NCI-H187 (cell line): ENCODE measurements at regions not wholly inside any gene's neighbourhood (a gene's known extent, or its start where the extent isn't known, plus 50 kb on each side); places are given as distances from the start of the nearest gene placed in this dataset.
"Not testable (repeated sequence)": the region's sequence is repeated elsewhere in the genome, so short reads cannot be mapped to it uniquely, and the experiment has no call there.

ENCODE experiments used
- DNase-seq, 2 experiments: peaks; one replicate each; lab custom pipeline; 2025; lab: John Stamatoyannopoulos, UW

GRCh38 chr7:10465536-10465935 lies 508.1 kb upstream of the PHF14 start:
- not testable (repeated sequence) for DNase-seq

DNA sequence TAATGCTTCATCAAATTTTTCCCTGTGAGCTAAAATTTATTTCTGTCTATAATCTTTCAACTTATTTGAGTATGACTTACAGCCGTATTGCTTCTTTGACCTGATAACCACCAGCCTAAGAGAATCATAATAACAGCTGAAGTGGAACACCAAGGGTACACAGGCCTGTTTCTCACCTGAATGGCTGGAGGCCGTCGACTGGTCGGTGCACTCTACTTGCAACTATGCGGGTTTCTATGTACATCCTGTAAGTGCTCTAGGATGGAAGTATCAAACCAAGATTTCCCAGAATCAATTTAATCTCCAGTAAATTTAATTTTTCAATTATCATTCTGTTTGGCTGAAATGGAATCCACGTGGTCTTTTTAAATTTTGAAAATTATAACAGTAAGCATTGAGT lies 504.8 kb upstream of the PHF14 start:
- DNase-seq: no peak

GRCh38 chr7:10469476-10469875 lies 504.2 kb upstream of the PHF14 start:
- no peak for DNase-seq

DNA sequence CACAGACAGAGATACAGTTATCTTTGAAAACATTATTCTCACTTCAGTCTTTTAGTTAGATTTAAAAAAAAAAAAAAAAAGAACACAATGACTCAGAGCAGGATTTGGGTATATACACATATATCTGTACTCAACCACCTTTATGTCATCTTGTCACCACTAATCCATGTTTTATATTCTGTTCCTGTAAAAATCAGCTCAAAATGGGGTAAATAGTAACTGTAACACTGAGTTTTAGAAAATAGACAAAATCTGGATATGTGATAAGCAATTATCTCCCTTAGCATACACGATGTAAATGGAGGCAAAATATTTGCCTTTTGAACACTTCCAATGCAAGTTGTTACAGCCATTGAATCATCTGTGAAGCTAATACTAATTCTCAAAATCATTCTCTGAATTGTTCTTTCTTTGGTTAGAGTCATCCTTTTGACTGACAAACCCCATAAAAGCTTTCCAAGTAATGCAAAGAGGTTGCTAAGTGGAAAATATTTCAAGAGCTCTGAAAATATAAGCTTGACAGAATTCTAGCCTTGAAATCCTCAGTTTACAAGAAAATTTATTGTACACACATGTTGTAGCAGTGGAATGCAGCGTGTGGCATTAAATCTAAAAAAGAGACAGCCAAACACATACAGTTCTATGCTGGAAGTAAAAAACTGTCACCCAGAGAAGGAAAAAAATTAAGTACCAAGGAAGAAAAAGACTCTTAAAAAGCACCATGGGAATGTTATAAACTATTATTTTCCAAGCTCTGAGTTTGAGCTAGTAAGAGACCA lies 502.2 kb upstream of the PHF14 start:
- DNase-seq: no peak

- DNase-seq: no peak
These were observed 501.6 kb upstream of the PHF14 start for GRCh38 chr7:10472115-10472514.

GRCh38 chr7:10473569-10473968 lies 500.1 kb upstream of the PHF14 start:
- no peak for DNase-seq

GRCh38 chr7:10474048-10474447 lies 499.6 kb upstream of the PHF14 start:
- no peak for DNase-seq

GRCh38 chr7:10475940-10476641 lies 497.6 kb upstream of the PHF14 start:
- no peak for DNase-seq

GRCh38 chr7:10476642-10477041 lies 497.0 kb upstream of the PHF14 start:
- no peak for DNase-seq

DNA sequence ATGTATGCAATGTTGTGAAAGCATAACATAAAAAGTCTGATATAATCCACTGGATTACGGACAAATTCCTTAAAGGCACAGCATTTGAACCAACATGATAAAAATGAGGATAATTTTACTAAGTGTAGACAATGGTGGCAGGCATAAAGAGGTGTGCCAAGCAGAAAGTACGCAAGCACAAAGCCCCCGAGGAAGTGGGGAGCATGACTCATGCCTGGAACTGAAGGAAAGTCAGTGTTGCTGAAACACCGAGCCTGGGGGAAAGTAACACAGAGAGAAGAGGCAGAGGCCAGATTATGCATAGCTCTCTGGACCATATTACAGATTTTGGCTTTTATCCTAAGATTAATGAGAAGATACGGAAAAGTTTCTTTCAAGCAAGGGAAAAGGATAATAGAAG lies 490.0 kb upstream of the PHF14 start:
- DNase-seq: no peak

- DNase-seq: no peak
These were observed 488.9 kb upstream of the PHF14 start for GRCh38 chr7:10484767-10485166.

DNA sequence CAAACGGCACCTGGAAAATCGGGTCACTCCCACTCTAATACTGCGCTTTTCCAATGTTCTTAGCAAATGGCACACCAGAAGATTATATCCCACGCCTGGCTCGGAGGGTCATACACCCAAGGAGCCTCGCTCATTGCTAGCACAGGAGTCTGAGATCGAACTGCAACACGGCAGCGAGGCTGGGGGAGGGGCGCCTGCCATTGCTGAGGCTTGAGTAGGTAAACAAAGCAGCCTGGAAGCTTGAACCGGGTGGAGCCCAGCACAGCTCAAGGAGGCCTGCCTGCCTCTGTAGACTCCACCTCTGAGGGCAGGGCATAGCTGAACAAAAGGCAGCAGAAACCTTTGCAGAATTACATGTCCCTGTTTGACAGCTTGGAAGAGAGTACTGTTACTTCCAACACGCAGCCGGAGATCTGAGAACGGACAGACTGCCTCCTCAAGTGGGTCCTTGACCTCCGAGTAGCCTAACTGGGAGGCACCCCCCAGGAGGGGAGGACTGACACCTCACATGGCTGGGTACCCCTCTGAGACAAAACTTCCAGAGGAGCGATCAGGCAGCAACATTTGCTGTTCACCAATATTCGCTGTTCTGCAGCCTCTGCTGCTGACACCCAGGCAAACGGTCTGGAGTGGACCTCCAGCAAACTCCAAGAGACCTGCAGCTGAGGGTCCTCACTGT lies 472.3 kb upstream of the PHF14 start:
- DNase-seq: not testable (repeated sequence)

DNA sequence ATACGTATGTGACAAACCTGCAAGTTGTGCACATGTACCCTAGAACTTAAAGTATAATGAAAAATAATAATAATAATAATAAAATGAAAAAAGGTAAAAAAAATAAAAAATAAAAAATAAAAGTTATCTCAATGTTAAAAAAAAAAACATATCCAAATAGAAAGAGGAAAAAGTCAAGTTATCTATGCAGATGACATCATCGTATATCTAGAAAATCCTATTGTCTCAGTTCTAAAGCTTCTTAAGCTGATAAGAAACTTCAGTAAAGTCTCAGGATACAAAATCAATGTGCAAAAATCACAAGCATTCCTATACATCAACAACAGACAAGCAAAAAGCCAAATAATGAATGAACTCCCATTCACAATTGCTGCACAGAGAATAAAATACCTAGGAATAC lies 466.6 kb upstream of the PHF14 start:
- DNase-seq: no peak

- DNase-seq: no peak
These were observed 452.4 kb upstream of the PHF14 start for GRCh38 chr7:10521306-10521705.

GRCh38 chr7:10533429-10533828 lies 440.2 kb upstream of the PHF14 start:
- DNase-seq: not testable (repeated sequence)

- DNase-seq: no peak
These were observed 437.1 kb upstream of the PHF14 start for GRCh38 chr7:10536561-10536960.

DNA sequence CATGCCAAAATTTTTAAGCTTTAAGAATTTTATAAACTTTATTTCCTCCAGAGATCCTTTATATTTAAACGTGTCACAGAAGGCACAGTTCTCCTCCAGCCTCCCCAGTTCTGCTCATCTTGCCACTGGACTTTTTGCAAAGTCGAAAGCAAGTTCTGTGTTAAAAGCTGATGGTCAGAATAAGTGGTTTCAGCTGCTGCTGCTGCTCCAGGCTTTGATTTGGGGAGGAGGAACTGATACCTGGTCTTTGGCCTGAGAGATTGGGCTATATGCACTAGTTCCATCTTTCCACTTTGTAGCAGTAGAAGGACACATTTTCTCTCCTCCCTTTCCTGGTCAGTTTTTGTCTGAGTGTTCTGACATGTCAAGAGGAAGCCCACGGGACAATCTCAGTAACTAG lies 435.9 kb upstream of the PHF14 start:
- no peak for DNase-seq

GRCh38 chr7:10557375-10557774 lies 416.3 kb upstream of the PHF14 start:
- DNase-seq: no peak

DNA sequence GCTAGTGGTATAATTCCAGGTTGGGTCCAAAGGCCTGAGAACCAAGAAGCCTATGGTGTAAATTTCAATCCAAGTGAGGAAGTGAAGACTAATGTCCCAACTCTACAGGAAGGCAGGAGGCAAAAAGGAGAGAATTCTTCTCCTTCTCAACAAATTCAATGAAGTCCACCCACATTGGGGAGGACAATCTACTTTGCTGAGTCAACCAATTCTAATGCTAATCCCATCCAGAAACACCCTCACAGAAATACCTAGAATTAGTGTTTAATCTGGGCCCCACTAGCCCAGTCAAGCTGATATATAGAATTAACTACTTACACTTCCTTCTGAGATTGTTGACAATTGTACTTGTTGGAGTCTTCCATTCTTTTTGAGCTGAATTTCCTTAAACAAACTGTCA lies 413.2 kb upstream of the PHF14 start:
- DNase-seq: no peak

DNA sequence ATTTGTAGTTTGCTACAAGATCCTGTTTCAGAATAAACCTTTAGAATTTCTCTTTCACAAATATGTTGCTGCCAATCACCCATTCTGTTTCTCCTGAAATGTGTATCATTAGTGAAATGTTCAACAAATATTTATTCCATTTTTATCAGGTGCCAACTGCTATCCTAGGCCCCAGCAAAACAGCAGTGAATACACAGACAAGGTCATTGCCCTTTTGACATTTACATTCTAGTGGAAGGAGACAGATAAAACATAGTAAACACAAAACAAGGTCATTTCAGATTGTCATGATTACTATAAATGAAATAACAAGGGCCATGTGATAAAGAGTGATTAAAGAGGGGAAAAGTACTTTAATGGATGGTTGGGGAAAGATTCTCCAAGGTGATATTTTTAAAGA lies 404.8 kb upstream of the PHF14 start:
- DNase-seq: no peak

- no peak for DNase-seq
These were observed 401.9 kb upstream of the PHF14 start for GRCh38 chr7:10571759-10572158.

DNA sequence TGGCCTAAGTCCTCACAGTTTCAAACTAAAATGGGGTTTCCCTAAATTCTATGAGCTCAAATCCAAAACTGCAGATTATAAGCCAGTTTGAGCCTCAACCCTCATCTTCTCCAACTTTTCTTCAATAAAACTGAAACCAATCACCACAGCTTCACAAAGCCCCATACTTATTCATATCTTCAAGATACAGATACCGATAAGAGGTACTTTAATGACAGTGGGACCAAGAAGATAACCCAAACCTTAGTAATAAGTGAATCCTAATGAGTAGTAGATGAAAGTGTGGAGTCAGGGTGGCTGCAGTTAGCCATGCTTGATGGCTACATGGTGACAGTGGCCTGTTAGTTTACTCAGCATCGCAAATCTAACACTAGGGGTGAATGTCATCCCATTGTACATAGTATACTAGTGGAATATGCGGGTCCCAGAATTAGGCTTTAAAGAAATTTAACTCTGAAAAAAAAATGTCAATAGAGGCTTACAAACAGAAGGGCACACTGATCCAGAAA lies 395.8 kb upstream of the PHF14 start:
- no peak for DNase-seq

DNA sequence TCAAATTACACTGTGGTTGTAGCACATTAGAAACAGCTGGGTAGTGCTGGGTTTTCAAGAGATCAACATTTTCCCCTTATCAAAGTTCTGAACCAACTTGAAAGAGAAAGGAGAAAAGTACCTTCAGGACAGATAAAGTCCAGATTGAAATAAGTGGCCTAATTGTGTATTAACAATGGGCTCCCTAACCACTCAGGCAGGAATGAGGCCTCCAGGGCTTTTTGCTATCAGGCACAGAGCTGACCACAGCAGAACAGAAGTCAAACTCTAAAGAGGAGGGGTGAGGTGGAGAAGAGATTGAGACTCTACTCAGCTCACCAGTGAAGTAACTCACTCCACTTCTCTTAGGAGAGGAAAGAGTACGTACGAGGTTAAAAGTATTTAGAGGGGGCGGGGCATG lies 394.1 kb upstream of the PHF14 start:
- DNase-seq: no peak
